ENCODE measurements at regions not wholly inside any gene's neighbourhood (a gene's known extent, or its start where the extent isn't known, plus 50 kb on each side); places are given as distances from the start of the nearest gene placed in this dataset.

GRCh38 chr10:21095073-21095472 is 198.0 kb upstream of the NEBL start:
- Mint-ChIP-seq H3K4me1 (ENCODE audit: low read depth) (no peaks in the 10 kb centered on the region), H3K36me3 (ENCODE audit: low read depth) (no peaks in the 10 kb centered on the region), H3K9me3 (no peaks in the 10 kb centered on the region), H3K27ac (no peak overlapping the region), H3K27me3 (ENCODE audit: low read depth) (no peaks in the 10 kb centered on the region), H3K4me3 (no peak overlapping the region)

DNA sequence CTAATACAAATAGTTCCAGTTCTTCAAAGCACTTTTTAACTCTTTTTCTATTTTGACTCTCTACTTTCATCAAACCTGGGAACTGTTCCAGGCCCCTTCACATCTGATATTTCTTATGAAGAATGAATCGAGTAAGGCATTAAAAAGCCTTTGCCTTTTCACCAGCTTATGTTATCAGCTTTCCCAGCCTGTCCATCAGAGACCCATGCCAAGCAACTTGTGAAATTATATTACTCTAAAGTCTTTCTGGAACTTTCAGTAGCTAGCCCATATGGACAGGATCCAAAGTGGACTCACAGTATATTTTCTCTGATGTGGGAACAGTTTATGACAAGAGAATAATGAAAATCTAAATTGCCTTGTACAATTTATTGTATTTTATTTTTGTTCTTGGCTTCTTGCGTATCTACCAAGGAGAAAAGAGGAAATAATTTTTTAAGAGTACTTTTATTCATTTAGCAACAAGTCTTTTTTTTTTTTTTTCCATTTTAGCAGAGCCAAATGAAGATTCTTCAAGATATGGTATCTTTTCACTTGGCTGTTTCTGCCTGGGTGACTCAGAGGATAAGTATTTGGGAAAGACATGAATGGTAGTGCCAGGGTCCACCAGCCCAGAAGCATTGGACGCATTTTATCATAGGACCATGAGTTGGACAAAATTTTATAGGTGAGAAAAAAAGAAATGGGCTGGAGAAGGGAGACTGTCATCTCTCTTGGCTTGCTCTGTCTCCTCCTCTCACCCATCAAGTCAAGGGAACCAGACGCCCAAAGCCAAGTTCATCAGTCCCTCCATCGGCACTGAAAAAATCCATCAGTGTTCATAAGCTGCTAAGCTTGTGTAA is 195.8 kb upstream of the NEBL start:
- Mint-ChIP-seq H3K36me3 (ENCODE audit: low read depth) (no peaks in the 10 kb centered on the region), H3K9me3 (no peaks in the 10 kb centered on the region)

DNA sequence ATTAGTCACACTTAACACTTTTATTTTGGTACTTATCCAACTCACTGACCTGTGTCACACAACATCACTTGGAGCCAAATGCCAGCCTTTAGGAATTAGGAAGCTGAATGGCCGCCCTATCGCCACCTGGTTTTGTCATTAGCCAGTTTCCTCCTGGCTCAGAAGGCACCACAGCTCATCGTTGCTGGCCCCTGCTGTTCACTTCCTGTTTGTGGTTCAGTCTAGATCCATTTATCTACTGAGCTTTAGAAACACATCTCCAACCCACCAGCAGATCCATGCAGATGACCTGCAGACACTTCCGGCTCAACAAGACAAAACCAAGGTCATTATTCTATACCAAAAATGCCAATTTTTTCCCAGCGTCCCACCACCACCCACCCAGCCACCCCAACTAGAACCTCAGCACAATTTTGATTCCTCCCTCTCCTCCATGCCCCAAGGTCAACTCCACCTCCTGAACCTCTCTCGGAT is 193.5 kb upstream of the NEBL start:
- Mint-ChIP-seq H3K36me3 (ENCODE audit: low read depth) (no peaks in the 10 kb centered on the region), H3K4me1 (ENCODE audit: low read depth) (no peaks in the 10 kb centered on the region), H3K27ac (no peak overlapping the region), H3K4me3 (no peak overlapping the region), H3K9me3 (no peaks in the 10 kb centered on the region), H3K27me3 (ENCODE audit: low read depth) (no peaks in the 10 kb centered on the region)

More for the DNA sequence above, 195.8 kb upstream of the NEBL start:
- Mint-ChIP-seq H3K27ac (no peak overlapping the region), H3K27me3 (ENCODE audit: low read depth) (no peaks in the 10 kb centered on the region), H3K4me1 (ENCODE audit: low read depth) (no peaks in the 10 kb centered on the region), H3K4me3 (no peak overlapping the region)

GRCh38 chr10:21087476-21087875 is 190.4 kb upstream of the NEBL start:
- Mint-ChIP-seq H3K27me3 (ENCODE audit: low read depth) (no peaks in the 10 kb centered on the region), H3K4me1 (ENCODE audit: low read depth) (no peaks in the 10 kb centered on the region), H3K27ac (no peak overlapping the region), H3K9me3 (no peaks in the 10 kb centered on the region), H3K36me3 (ENCODE audit: low read depth) (no peaks in the 10 kb centered on the region), H3K4me3 (no peak overlapping the region)

DNA sequence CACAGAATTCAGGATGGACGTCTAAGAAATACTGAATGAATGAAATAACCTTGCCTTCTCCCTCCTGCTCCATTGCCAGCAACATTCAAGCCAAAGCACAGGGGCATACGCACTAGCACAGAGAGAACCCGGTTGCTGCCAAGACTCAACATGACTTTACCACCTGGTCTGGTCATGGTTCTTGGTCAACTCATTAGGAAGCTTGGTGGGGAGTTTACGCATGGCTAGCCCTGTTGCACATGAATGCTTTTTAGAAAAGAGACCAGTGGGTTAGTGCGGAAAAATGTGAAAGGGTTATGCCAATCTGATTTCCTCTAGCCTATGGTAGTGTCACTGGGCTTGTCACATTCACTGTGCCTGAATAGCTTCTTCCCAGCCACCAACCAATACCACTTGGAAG is 187.6 kb upstream of the NEBL start:
- Mint-ChIP-seq H3K36me3 (ENCODE audit: low read depth) (no peaks in the 10 kb centered on the region), H3K4me1 (ENCODE audit: low read depth) (no peaks in the 10 kb centered on the region), H3K27me3 (ENCODE audit: low read depth) (no peaks in the 10 kb centered on the region), H3K4me3 (no peak overlapping the region), H3K9me3 (no peaks in the 10 kb centered on the region), H3K27ac (no peak overlapping the region)

DNA sequence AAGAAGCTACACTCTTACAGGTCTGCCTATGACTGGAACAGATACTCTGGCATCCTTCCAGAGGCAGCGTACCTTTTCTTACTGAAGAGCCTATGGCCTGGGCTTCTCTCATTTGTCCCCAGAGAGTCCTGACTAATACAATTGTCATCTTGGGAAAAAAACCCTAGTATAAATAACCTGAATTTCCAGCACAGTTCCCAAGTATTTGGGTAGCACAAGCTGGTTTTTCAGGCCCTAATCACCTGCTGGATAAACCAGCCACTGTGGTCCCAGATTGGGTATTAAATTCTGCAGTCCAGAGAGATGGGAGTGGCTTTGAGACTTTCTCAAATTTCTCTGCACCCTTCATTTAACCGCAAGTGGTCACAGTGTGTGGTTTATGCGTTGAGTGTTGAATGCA is 186.8 kb upstream of the NEBL start:
- Mint-ChIP-seq H3K4me1 (ENCODE audit: low read depth) (no peaks in the 10 kb centered on the region), H3K9me3 (no peaks in the 10 kb centered on the region), H3K4me3 (no peak overlapping the region), H3K27ac (no peak overlapping the region), H3K36me3 (ENCODE audit: low read depth) (no peaks in the 10 kb centered on the region), H3K27me3 (ENCODE audit: low read depth) (no peaks in the 10 kb centered on the region)

DNA sequence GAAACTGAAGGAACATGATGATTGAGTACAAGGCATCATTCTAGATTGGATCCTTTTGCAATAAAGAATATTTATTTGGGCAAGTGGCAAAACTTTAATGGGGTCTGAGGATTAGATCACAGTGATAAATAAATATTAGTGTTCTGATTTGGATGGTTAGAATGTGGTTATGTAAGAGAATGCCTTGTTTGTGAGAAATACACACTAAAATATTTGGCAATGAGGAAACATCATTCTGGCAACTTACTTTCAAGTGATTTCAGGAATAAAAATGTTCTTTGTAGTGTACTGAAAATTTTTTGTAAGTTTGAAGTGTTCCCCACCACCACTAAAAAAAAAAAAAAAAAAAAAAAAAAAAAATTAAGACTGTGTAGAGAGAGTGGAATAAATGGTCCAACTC is 185.1 kb upstream of the NEBL start:
- no peak overlapping the region for H3K27ac Mint-ChIP-seq
- H3K9me3 Mint-ChIP-seq = no peaks in the 10 kb centered on the region
- H3K4me3 Mint-ChIP-seq = no peak overlapping the region
- H3K27me3 Mint-ChIP-seq (ENCODE audit: low read depth) = no peaks in the 10 kb centered on the region
- no peaks in the 10 kb centered on the region for H3K4me1 Mint-ChIP-seq (ENCODE audit: low read depth)
- H3K36me3 Mint-ChIP-seq (ENCODE audit: low read depth) = no peaks in the 10 kb centered on the region

- H3K4me3 Mint-ChIP-seq = no peak overlapping the region
- H3K9me3 Mint-ChIP-seq = no peaks in the 10 kb centered on the region
- no peak overlapping the region for H3K27ac Mint-ChIP-seq
- no peaks in the 10 kb centered on the region for H3K36me3 Mint-ChIP-seq (ENCODE audit: low read depth)
- H3K4me1 Mint-ChIP-seq (ENCODE audit: low read depth) = no peaks in the 10 kb centered on the region
- no peaks in the 10 kb centered on the region for H3K27me3 Mint-ChIP-seq (ENCODE audit: low read depth)
Measured at GRCh38 chr10:21080261-21080660, 183.2 kb upstream of the NEBL start.

DNA sequence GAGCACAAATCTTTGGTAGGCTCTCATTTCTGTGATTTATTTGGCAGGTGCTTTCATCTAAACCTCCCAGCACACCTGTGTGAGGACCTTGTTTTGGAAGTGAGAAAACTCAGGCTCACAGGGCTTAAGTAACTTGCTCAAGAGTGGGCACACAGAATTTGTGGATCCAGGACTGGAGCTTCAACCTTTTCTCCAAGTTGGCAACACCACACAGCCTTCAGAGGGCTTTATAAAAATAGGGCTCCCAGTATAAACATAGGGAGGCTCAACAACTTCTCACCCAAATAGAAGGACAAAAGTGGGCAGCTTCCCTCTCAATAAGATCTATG is 182.2 kb upstream of the NEBL start:
- H3K27me3 Mint-ChIP-seq (ENCODE audit: low read depth) = no peaks in the 10 kb centered on the region
- H3K4me3 Mint-ChIP-seq = no peak overlapping the region
- no peak overlapping the region for H3K27ac Mint-ChIP-seq
- no peaks in the 10 kb centered on the region for H3K9me3 Mint-ChIP-seq
- H3K36me3 Mint-ChIP-seq (ENCODE audit: low read depth) = no peaks in the 10 kb centered on the region
- H3K4me1 Mint-ChIP-seq (ENCODE audit: low read depth) = no peaks in the 10 kb centered on the region

GRCh38 chr10:21078410-21079329 is 181.6 kb upstream of the NEBL start:
- H3K27ac Mint-ChIP-seq = no peak overlapping the region
- no peaks in the 10 kb centered on the region for H3K36me3 Mint-ChIP-seq (ENCODE audit: low read depth)
- no peak overlapping the region for H3K4me3 Mint-ChIP-seq
- H3K27me3 Mint-ChIP-seq (ENCODE audit: low read depth) = no peaks in the 10 kb centered on the region
- no peaks in the 10 kb centered on the region for H3K9me3 Mint-ChIP-seq
- H3K4me1 Mint-ChIP-seq (ENCODE audit: low read depth) = no peaks in the 10 kb centered on the region

GRCh38 chr10:21077681-21078080 is 180.6 kb upstream of the NEBL start:
- no peaks in the 10 kb centered on the region for H3K36me3 Mint-ChIP-seq (ENCODE audit: low read depth)
- no peak overlapping the region for H3K27ac Mint-ChIP-seq
- H3K27me3 Mint-ChIP-seq (ENCODE audit: low read depth) = no peaks in the 10 kb centered on the region
- no peaks in the 10 kb centered on the region for H3K9me3 Mint-ChIP-seq
- H3K4me1 Mint-ChIP-seq (ENCODE audit: low read depth) = no peaks in the 10 kb centered on the region
- no peak overlapping the region for H3K4me3 Mint-ChIP-seq

- Mint-ChIP-seq H3K4me3 (no peak overlapping the region), H3K36me3 (ENCODE audit: low read depth) (no peaks in the 10 kb centered on the region), H3K4me1 (ENCODE audit: low read depth) (no peaks in the 10 kb centered on the region), H3K27me3 (ENCODE audit: low read depth) (no peaks in the 10 kb centered on the region), H3K27ac (no peak overlapping the region), H3K9me3 (no peaks in the 10 kb centered on the region)
Measured at GRCh38 chr10:21076381-21076780, 179.3 kb upstream of the NEBL start.

DNA sequence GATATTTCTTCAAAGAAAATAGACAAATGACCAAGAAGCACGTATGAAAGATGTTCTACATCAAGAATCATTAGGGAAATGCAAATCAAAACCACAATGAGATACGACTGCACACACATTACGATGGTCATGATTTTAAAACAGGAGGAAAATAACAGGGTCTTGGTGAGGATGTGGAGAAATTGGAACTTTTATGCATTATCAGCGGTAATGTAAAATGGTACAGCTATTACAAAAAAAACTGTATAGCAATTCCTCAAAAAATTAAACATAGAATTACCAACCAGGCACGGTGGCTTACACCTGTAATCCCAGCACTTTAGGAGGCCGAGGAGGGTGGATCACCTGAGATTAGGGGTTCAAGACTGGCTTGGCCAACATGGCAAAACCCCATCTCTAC is 178.8 kb upstream of the NEBL start:
- Mint-ChIP-seq H3K9me3 (no peaks in the 10 kb centered on the region), H3K36me3 (ENCODE audit: low read depth) (no peaks in the 10 kb centered on the region), H3K27me3 (ENCODE audit: low read depth) (no peaks in the 10 kb centered on the region), H3K4me3 (no peak overlapping the region), H3K4me1 (ENCODE audit: low read depth) (no peaks in the 10 kb centered on the region), H3K27ac (no peak overlapping the region)

DNA sequence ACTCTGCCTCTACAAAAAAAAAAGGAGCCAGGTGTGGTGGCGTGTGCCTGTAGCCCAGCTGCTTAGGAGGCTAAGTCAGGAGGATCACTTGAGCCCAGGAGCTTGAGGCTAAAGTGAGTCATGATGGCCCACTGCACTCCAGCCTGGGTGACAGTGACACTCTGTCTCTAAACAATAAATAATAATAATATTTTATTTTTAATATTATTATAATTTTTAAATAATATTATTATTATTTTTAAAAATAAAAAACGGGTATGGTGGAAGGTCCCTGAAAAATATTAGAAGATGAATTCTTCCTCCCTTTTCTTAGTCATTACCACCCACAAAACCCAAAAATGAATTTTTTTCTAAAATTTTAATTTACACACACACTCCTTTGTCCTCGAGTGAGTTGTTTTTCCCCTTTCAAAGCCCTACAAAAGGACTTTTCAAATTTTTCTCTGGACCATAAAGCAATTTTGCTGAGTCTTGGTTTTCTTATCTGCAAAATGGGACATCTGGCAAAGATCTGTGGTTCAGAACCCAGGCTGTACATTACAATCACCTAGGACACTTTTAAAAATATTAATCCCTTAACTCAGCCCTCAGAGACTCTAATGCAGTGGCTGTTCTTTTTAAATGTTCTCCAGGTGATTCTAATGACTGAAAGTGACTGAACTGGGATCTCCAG is 174.0 kb upstream of the NEBL start:
- H3K27ac Mint-ChIP-seq = no peak overlapping the region
- no peaks in the 10 kb centered on the region for H3K27me3 Mint-ChIP-seq (ENCODE audit: low read depth)
- H3K9me3 Mint-ChIP-seq = no peaks in the 10 kb centered on the region
- H3K4me1 Mint-ChIP-seq (ENCODE audit: low read depth) = no peaks in the 10 kb centered on the region
- H3K36me3 Mint-ChIP-seq (ENCODE audit: low read depth) = no peaks in the 10 kb centered on the region
- no peak overlapping the region for H3K4me3 Mint-ChIP-seq

Measured in T-helper 1 cell treated with Interleukin-12 subunit alpha and Interleukin-12 subunit beta and Interleukin-4 antibody, amounts not matched to agents 30 μg/mL and 1 μg/mL, for 36 hours (primary cell).